Lower leg skin (tissue), 4 donors: ENCODE measurements at regions not wholly inside any gene's neighbourhood (a gene's known extent, or its start where the extent isn't known, plus 50 kb on each side); places are given as distances from the start of the nearest gene placed in this dataset.

ENCODE experiments used
- DNase-seq, 2 donors: peaks; one replicate each; pipeline ENCODE4 v3.0.0-alpha.2; 2019; ENCODE audit warnings: low spot score in 2 of 2
- H3K4me3 ChIP-seq: fragments of 200-600 bp; sonication (generic); 2 replicates; pipeline ENCODE4 v1.5.1; 2017; ENCODE audit warnings: mild to moderate bottlenecking, low read depth; ENCODE audit not compliant: poor library complexity, severe bottlenecking
- CTCF ChIP-seq, 3 donors: fragments of 450-650 bp; IDR thresholded peaks; one replicate each; pipeline ENCODE4 v1.5.1; 2016; ENCODE audit warnings: antibody characterized with exemption in 3 of 3, mild to moderate bottlenecking in 3 of 3, moderate library complexity in 2 of 3
- POLR2A ChIP-seq, 2 donors: fragments of 450-650 bp; IDR thresholded peaks; one replicate each; pipeline ENCODE4 v1.6.1; 2016 to 2017; ENCODE audit warnings: antibody characterized with exemption in 2 of 2, mild to moderate bottlenecking in 1 of 2, moderate library complexity in 1 of 2
- WGBS, 2 donors: methylation state at CpG; one replicate each; pipeline ENCODE4 v1.1.5; 2018; 5-methylcytosine and 5-hydroxymethylcytosine counted together
- intact Hi-C: fragments of 100-400 bp; cut with DNase I; formaldehyde crosslinking; loops from one replicate; pipeline ENCODE4 v1.15.0; 2023; ENCODE audit warnings: low total_unique reads

DNA sequence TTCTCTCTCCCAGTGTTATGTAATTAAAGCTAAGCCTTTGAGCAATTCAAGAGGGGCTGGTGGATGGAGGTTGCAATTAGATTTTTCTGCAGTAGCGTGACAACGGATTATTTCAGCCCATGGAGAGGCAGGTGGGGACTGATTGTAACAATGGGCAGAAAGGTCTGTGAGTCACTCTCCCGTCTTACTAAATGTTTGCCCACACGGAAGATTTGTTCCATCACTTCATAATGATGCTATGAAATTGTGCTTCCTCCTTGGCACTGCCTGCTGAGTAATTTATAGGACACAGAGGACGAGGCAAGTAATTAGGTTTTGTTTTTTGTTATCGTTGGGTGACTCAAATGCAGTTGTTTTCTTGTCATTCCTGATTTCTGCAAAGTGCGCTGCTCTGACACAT, 594.5 kb upstream of the DPP6 start:
- intact Hi-C loops, result no loop called here
- WGBS, 2 donors, result 39 to 55% methylated on average over 7 of the region's 7 CpGs
- H3K4me3 ChIP-seq, result no peak overlapping the region
- DNase-seq, result no peak
- no peak for TF ChIP-seq POLR2A (IDR thresholded peaks at IDR 0.05)
- TF ChIP-seq CTCF (IDR thresholded peaks at IDR 0.05), result no peak

DNA sequence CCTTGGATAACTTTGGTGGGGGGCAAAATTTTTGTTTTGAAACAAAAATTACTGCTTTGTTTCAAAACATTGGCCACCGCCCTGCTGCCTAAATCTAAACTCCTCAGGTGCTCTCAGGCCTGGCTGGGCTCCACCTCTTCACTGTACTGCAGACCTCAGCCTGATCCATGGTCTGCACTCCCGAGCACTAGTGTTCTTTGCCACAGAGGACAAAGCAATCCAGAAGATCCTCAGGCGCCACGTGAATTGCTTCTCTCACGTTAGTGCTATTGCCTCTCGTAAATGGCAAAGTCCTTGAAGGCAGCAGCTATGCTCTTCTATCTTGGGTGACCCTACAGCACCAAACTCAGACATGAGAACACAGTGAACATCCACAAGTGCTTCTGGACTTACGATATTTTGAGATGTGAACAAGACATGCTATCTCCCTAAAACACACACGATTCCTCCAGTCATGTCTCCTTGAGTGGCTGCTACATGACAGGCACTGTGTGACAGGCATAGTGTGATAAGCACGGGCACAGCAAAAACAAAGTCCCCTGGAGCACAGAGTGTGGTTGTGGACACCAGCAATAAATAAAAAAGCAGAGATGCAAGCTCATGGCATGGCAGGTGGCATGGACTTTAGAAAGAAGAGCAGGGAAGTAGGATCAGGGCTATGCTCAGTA, 582.1 kb upstream of the DPP6 start:
- no peak overlapping the region for H3K4me3 ChIP-seq
- intact Hi-C loops, result no loop called here
- TF ChIP-seq CTCF (IDR thresholded peaks at IDR 0.05) (no peak), POLR2A (IDR thresholded peaks at IDR 0.05) (no peak)
- no peak for DNase-seq
- WGBS, 2 donors, result 71 to 83% methylated on average over 9 of the region's 9 CpGs

GRCh38 chr7:153472516-153472915, 579.7 kb upstream of the DPP6 start:
- WGBS, 2 donors, result 83 to 92% methylated on average over 7 of the region's 7 CpGs
- DNase-seq, result no peak
- no peak for TF ChIP-seq POLR2A (IDR thresholded peaks at IDR 0.05)
- no peak for TF ChIP-seq CTCF (IDR thresholded peaks at IDR 0.05)
- no peak overlapping the region for H3K4me3 ChIP-seq
- intact Hi-C loops, result no loop called here

DNA sequence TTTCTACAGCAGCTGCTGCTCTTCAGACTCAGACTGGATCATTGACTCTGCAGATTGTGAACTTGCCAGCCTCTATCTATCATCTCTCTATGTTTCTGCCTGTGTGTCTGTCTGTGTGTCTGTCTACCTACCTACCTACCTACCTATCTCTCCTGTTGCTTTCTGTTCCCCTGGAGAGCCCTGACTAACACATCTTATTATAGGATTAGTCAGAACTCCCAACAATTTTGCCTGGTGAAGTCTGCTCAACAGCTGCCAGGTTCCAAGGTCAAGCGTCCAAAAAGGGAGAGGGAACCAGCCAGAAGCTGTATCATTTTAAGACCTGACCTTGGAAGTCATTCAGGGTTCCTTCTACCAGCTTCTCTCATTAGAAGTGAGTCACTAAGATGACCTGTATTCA, 579.0 kb upstream of the DPP6 start:
- H3K4me3 ChIP-seq, result no peak overlapping the region
- DNase-seq, result no peak
- intact Hi-C loops, result no loop called here
- 46 to 63% methylated on average over 1 of the region's 1 CpG for WGBS, 2 donors
- TF ChIP-seq CTCF (IDR thresholded peaks at IDR 0.05) (no peak), POLR2A (IDR thresholded peaks at IDR 0.05) (no peak)

- intact Hi-C loops, result no loop called here
- 64 to 79% methylated on average over 3 of the region's 3 CpGs for WGBS, 2 donors
- no peak for DNase-seq
- TF ChIP-seq POLR2A (IDR thresholded peaks at IDR 0.05) (no peak), CTCF (IDR thresholded peaks at IDR 0.05) (no peak)
- H3K4me3 ChIP-seq, result no peak overlapping the region
These were observed 577.0 kb upstream of the DPP6 start for GRCh38 chr7:153475239-153475638.

- intact Hi-C loops, result no loop called here
- DNase-seq, result no peak
- H3K4me3 ChIP-seq, result no peak overlapping the region
- WGBS, 2 donors, result 75 to 76% methylated on average over 2 of the region's 2 CpGs
- TF ChIP-seq POLR2A (IDR thresholded peaks at IDR 0.05), result no peak
- no peak for TF ChIP-seq CTCF (IDR thresholded peaks at IDR 0.05)
These were observed 576.0 kb upstream of the DPP6 start for GRCh38 chr7:153476166-153476565.
